ENCODE measurements at regions not wholly inside any gene's neighbourhood (a gene's known extent, or its start where the extent isn't known, plus 50 kb on each side); places are given as distances from the start of the nearest gene placed in this dataset.

GRCh38 chrX:134716620-134717012, 58.3 kb upstream of the PLAC1 start:
- no peak for DNase-seq

- DNase-seq, result no peak
Measured at GRCh38 chrX:134715930-134716619, 57.8 kb upstream of the PLAC1 start.

- no peak for DNase-seq
Measured at GRCh38 chrX:134714633-134715110, 56.4 kb upstream of the PLAC1 start.

GRCh38 chrX:134713618-134714107, 55.4 kb upstream of the PLAC1 start:
- no peak for DNase-seq

GRCh38 chrX:134712272-134712671, 54.0 kb upstream of the PLAC1 start:
- DNase-seq, result no peak

- peak; percentile 4 for DNase-seq
Measured at GRCh38 chrX:134711135-134711921, 53.1 kb upstream of the PLAC1 start.

All from NCI-H2227 treated with DMSO at 0.1 percent for 48 hours (cell line).